Thyroid gland (tissue), 4 donors: ENCODE measurements at regions not wholly inside any gene's neighbourhood (a gene's known extent, or its start where the extent isn't known, plus 50 kb on each side); places are given as distances from the start of the nearest gene placed in this dataset.
A peak's percentile ranks its signal among the peaks of the same experiment; 100 is the strongest.

ENCODE experiments used
- DNase-seq, 2 donors: peaks; one replicate each; pipeline ENCODE4 v3.0.0-alpha.2; 2019
- H3K27ac ChIP-seq, 3 donors: fragments of 200-600 bp; sonication (generic); 1 replicate in 2 of 3; 2 replicates in 1 of 3; pipeline ENCODE4 v1.5.1; 2016 to 2019; ENCODE audit warnings: mild to moderate bottlenecking in 1 of 3, moderate library complexity in 1 of 3
- H3K27me3 ChIP-seq: fragments of 200-600 bp; sonication (generic); one replicate; pipeline ENCODE4 v1.5.1; 2019
- H3K36me3 ChIP-seq, 2 donors: fragments of 200-600 bp; sonication (generic); one replicate each; pipeline ENCODE4 v1.5.1; 2016 to 2019
- H3K4me1 ChIP-seq, 2 donors: fragments of 200-600 bp; sonication (generic); one replicate each; pipeline ENCODE4 v1.5.1; 2017 to 2019
- H3K4me3 ChIP-seq, 3 donors: fragments of 200-600 bp; sonication (generic); replicated peaks in 1 of 3; 1 replicate in 2 of 3; 2 replicates in 1 of 3; pipeline ENCODE4 v1.5.1; 2016; ENCODE audit warnings: mild to moderate bottlenecking in 1 of 3
- H3K9me3 ChIP-seq: fragments of 200-600 bp; sonication (generic); one replicate; pipeline ENCODE4 v1.5.1; 2017
- POLR2A ChIP-seq, 2 donors: fragments of 450-650 bp; IDR thresholded peaks; one replicate each; pipeline ENCODE4 v1.6.1; 2017; ENCODE audit warnings: antibody characterized with exemption in 2 of 2, mild to moderate bottlenecking in 2 of 2, moderate library complexity in 1 of 2
- WGBS, 2 donors: methylation state at CpG; one replicate each; pipeline ENCODE4 v1.1.5; 2017; 5-methylcytosine and 5-hydroxymethylcytosine counted together
- intact Hi-C: fragments of 100-400 bp; cut with DNase I; formaldehyde crosslinking; loops from one replicate; pipeline ENCODE4 v1.15.1; 2023
- TF ChIP-seq, protein P1 (sequence below), 6 experiments: fragments of 200-600 bp in 3 of 6; fragments of 450-650 bp in 3 of 6; sonication (generic) in 3 of 6; IDR thresholded peaks; one replicate each; pipeline ENCODE4 v1.5.1; 2016 to 2019; ENCODE audit warnings: antibody characterized with exemption in 6 of 6, mild to moderate bottlenecking in 2 of 6, inconsistent platforms in 1 of 6, moderate library complexity in 1 of 6

DNA sequence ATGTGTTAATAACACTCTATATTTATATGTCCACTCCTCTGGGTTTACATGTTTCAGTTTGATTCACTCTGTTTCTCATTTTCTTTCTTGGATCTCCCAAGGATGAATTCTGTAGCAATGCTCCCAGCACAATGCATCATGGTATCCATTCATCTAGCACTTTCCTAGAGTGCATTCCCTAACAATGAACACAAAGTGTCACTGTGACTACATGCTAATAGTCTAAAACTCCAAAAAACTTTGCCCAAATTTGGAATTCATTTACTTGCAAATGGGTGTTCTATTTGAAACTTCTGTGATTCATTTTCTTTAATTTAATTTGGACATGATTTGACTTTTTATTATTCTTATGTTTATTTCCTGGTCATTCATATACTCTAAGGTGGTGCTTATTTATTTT lies 286.3 kb downstream of the POU4F1 start:
- H3K9me3 ChIP-seq, result no peaks in the 10 kb centered on the region
- no peaks in the 10 kb centered on the region for H3K36me3 ChIP-seq
- DNase-seq, result no peak
- no peak overlapping the region for H3K4me3 ChIP-seq
- no peak overlapping the region for H3K27ac ChIP-seq
- intact Hi-C loops, result no loop called here
- H3K27me3 ChIP-seq, result no peaks in the 10 kb centered on the region
- no peaks in the 10 kb centered on the region for H3K4me1 ChIP-seq
- no peak for TF ChIP-seq POLR2A (IDR thresholded peaks at IDR 0.05)
- TF ChIP-seq, protein P1, sequence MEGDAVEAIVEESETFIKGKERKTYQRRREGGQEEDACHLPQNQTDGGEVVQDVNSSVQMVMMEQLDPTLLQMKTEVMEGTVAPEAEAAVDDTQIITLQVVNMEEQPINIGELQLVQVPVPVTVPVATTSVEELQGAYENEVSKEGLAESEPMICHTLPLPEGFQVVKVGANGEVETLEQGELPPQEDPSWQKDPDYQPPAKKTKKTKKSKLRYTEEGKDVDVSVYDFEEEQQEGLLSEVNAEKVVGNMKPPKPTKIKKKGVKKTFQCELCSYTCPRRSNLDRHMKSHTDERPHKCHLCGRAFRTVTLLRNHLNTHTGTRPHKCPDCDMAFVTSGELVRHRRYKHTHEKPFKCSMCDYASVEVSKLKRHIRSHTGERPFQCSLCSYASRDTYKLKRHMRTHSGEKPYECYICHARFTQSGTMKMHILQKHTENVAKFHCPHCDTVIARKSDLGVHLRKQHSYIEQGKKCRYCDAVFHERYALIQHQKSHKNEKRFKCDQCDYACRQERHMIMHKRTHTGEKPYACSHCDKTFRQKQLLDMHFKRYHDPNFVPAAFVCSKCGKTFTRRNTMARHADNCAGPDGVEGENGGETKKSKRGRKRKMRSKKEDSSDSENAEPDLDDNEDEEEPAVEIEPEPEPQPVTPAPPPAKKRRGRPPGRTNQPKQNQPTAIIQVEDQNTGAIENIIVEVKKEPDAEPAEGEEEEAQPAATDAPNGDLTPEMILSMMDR (IDR thresholded peaks at IDR 0.05), result peak in 1 of 6 experiments; percentile 23

DNA sequence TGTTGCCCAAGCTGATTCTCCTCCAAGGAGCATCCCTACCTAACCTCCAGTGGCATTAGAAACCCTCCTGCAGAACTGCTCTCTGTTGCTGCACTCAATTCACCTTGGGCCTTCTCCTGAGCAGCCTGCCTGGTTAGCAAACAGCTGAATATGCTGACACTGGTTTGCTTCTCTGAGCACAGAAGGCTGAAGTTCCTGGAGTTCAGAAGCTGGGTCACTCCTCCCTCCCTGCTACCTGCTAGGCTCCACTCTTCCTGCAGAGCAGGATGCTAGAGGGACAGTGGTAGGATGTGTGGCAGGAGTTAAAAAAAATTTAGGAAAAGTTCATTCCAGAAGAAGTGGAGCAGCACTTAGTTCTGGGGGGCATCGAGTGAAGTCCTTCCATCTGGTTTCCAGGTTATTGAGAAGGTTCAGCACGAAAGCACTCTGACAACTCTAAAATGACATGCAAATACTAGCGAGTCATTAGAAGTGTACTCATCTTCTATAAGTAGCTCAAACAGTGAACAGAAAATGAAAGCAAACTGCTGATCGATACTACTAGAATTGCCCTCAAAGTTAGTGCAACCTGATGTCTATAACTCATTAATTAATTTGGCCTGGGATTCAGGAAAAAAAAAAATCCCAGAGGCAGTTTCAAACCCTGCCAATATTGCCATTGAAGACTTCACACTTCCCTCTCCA lies 293.7 kb downstream of the POU4F1 start:
- no peak for TF ChIP-seq POLR2A (IDR thresholded peaks at IDR 0.05)
- TF ChIP-seq, protein P1 (IDR thresholded peaks at IDR 0.05), result no peak
- Histone ChIP-seq H3K4me1 (no peaks in the 10 kb centered on the region), H3K36me3 (no peaks in the 10 kb centered on the region), H3K27me3 (no peaks in the 10 kb centered on the region), H3K27ac (no peak overlapping the region), H3K9me3 (no peaks in the 10 kb centered on the region), H3K4me3 (no peak overlapping the region)
- WGBS, 2 donors, result 45 to 48% methylated on average over 4 of the region's 4 CpGs
- DNase-seq, result no peak
- intact Hi-C loops, result no loop called here

DNA sequence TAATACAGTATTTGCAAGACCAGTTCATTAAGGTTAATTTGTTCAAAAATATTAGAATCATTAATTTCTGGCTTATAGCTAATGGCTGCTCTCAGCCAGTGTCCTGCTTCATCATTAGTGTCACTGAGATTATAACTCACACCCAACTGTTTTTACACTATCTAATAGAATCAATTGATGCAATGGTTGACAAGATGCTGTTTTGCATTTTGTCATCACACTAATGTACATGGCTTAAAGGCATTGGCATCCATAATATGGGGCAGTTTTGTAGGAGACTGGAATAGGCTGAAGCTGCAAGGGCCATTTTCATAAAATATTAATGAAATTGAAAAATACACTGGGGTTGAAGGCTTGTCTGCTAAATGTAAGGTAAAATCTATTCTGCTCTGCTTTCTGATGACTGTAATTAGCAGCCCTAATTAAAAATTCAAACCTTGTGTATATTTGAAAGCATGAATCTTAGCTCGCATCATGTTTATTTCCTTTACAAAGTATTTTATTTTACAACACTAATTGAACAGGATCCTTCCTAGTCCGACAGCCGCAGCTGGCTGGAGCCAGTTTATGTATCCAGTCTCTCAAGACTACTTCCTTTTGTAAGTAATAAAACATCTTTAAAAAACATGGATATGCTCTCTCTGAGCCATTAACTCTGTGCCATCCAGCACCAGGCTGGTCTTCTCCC lies 296.7 kb downstream of the POU4F1 start:
- H3K4me3 ChIP-seq, result no peak overlapping the region
- no peak for DNase-seq
- H3K9me3 ChIP-seq, result no peaks in the 10 kb centered on the region
- no peaks in the 10 kb centered on the region for H3K36me3 ChIP-seq
- 48 to 53% methylated on average over 3 of the region's 3 CpGs for WGBS, 2 donors
- no peak overlapping the region for H3K27ac ChIP-seq
- TF ChIP-seq, protein P1 (IDR thresholded peaks at IDR 0.05), result no peak
- TF ChIP-seq POLR2A (IDR thresholded peaks at IDR 0.05), result no peak
- no peaks in the 10 kb centered on the region for H3K4me1 ChIP-seq
- intact Hi-C loops, result no loop called here
- no peaks in the 10 kb centered on the region for H3K27me3 ChIP-seq

DNA sequence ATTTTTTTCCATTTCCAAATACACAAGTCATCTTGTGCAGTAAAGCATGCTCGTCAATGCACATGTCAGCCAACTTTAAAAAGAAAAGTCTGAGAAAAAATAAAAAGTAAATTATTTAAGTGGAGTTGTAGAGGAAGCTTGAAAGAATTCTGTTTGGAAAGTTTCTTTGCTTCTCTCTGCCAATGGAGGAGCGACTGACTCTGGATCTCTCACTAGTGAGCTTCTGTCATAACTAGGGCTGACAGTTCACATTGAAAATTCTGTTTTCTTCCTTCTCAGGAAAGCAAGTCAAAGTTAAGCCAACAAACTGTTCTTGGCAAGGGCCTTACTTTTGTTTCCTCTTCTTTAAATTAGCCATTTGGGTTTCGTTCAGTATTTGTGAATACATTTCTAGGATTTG lies 298.2 kb downstream of the POU4F1 start:
- 68 to 69% methylated on average over 3 of the region's 3 CpGs for WGBS, 2 donors
- H3K4me3 ChIP-seq, result no peak overlapping the region
- H3K27me3 ChIP-seq, result no peaks in the 10 kb centered on the region
- H3K36me3 ChIP-seq, result no peaks in the 10 kb centered on the region
- H3K4me1 ChIP-seq, result no peaks in the 10 kb centered on the region
- H3K9me3 ChIP-seq, result no peaks in the 10 kb centered on the region
- no peak for DNase-seq
- TF ChIP-seq, protein P1 (IDR thresholded peaks at IDR 0.05), result no peak
- no peak for TF ChIP-seq POLR2A (IDR thresholded peaks at IDR 0.05)
- intact Hi-C loops, result no loop called here
- H3K27ac ChIP-seq, result no peak overlapping the region

DNA sequence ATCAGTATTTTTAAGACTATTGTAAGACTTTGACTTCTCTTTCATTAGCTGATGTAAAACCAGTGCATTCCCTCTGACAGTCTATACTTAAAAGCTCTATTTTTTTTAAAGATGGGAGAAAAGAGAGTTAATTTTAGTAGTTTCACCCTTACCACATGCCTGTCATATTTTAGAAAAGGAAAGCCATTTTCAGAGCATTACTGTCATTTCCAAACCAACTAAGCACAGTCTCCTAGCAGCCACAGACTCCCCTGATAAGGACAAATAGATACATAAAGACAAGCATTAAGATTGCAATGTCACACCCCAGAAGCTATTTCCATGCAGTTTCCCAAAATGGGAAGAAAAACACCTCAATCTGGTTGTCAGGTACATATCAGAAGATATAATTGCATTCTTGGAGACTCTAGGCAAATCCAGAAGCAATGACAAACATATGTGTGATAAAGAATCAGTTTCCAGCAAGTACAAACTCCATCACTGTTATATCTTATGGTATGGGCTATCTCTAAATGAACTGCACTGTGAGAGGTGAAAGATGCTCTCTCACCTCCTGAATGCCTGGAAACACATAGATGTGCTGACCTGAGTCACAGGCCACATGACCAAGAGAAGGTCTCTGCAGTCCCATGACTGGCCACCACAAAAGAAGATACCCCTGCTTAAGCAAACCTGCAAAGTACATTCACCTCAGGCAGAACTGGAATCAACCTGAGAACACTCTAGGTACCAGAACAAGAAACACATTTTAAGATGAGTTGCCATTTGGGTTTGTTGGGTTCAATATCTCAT lies 303.3 kb downstream of the POU4F1 start:
- intact Hi-C loops, result no loop called here
- Histone ChIP-seq H3K36me3 (no peaks in the 10 kb centered on the region), H3K4me1 (no peaks in the 10 kb centered on the region), H3K4me3 (no peak overlapping the region), H3K27ac (no peak overlapping the region), H3K27me3 (no peaks in the 10 kb centered on the region), H3K9me3 (no peaks in the 10 kb centered on the region)
- DNase-seq, result no peak
- TF ChIP-seq, protein P1 (IDR thresholded peaks at IDR 0.05), result no peak
- no peak for TF ChIP-seq POLR2A (IDR thresholded peaks at IDR 0.05)
